ENCODE measurements at regions not wholly inside any gene's neighbourhood (a gene's known extent, or its start where the extent isn't known, plus 50 kb on each side); places are given as distances from the start of the nearest gene placed in this dataset.

DNA sequence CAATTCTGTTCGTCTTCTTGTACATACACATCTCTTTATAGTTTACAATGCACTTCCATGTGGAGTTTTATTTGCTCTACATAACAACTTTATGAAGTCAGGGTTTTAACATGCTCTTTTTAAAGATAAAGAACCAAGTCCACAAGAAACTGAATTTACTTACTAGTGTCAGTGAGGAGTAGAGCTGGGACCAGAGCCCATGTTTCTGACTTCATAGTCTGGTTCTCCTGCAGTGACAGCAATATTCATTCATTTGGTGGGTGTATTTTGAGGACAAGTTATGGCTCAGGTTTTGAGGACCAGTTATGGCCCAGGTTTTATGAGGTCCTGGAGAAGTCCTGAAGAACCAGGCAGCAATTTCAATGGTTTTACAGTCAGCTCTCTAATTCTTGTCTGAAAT, 481.9 kb upstream of the TNC start:
- H3K9me3 Mint-ChIP-seq (ENCODE audit: low read depth, unreplicated experiment): no peaks in the 10 kb centered on the region
- no peak overlapping the region for H3K4me3 Mint-ChIP-seq (ENCODE audit: low read depth, unreplicated experiment)
- no peaks in the 10 kb centered on the region for H3K4me1 Mint-ChIP-seq (ENCODE audit: low read depth, unreplicated experiment)
- intact Hi-C loops (cut with micrococcal nuclease; ENCODE audit: unreplicated experiment): no loop called here
- H3K36me3 Mint-ChIP-seq (ENCODE audit: insufficient read depth, unreplicated experiment): no peaks in the 10 kb centered on the region
- TF ChIP-seq CTCF (IDR thresholded peaks at IDR 0.05; ENCODE audit: unreplicated experiment): no peak
- DNase-seq: no peak
- no TSS peak for BruUV-seq (replicated peaks)
- CTCF ChIA-PET: no interaction called here
- no peak overlapping the region for H3K27ac Mint-ChIP-seq (ENCODE audit: unreplicated experiment)
- no peaks in the 10 kb centered on the region for H3K27me3 Mint-ChIP-seq (ENCODE audit: unreplicated experiment)

DNA sequence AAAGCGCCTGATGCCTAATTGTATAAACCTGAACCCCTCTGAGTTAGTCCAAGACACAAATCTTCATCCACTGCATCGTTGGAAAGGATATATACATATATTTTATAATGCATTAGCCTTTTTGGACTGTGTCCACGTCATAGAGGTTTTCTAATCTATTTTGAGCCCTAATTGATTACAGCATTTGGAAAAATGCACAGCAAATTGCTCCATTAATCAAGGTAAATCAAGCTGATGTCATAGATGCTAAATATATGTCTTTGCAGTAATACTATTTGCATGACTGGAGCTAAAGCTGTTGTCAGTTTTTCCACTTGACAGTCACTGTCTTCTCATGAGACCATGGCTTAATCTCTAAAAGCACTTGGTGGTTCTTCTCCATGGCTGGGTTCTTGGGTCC, 483.5 kb upstream of the TNC start:
- CTCF ChIA-PET: no interaction called here
- H3K4me3 Mint-ChIP-seq (ENCODE audit: low read depth, unreplicated experiment): no peak overlapping the region
- DNase-seq: no peak
- TF ChIP-seq CTCF (IDR thresholded peaks at IDR 0.05; ENCODE audit: unreplicated experiment): no peak
- H3K27ac Mint-ChIP-seq (ENCODE audit: unreplicated experiment): no peak overlapping the region
- H3K9me3 Mint-ChIP-seq (ENCODE audit: low read depth, unreplicated experiment): no peaks in the 10 kb centered on the region
- BruUV-seq (replicated peaks): no TSS peak
- intact Hi-C loops (cut with micrococcal nuclease; ENCODE audit: unreplicated experiment): no loop called here
- no peaks in the 10 kb centered on the region for H3K36me3 Mint-ChIP-seq (ENCODE audit: insufficient read depth, unreplicated experiment)
- H3K4me1 Mint-ChIP-seq (ENCODE audit: low read depth, unreplicated experiment): no peaks in the 10 kb centered on the region
- H3K27me3 Mint-ChIP-seq (ENCODE audit: unreplicated experiment): no peaks in the 10 kb centered on the region

DNA sequence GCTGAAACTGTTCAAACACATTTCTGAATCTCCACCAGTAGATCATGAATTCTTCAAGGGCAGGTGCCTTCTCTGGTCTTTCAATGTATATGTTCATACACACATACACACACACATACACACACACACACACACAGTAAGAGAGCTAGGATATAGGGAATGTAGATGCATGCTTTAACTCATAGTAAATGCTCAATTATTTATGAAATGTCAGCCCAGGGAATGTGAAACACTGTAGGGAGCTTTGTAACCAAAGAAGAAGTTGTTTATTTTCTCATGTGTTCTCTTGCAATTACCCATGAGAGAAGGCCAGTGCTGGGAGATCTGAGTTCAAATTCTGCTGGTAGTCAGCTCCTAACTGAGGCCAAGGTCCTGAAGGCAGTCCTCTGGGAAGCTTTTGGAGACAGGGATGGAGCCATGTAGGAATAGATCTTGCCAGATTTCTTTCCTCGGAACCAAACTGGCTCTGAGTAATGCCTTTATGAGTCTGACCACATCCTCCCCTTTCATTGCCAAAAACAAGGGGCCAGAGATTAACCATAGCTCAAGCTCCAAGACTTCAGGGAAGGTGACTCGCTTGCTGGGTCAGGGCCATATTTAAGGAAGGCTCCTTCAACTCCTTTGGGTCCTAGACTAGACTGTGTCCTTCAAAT, 487.0 kb upstream of the TNC start:
- DNase-seq: no peak
- intact Hi-C loops (cut with micrococcal nuclease; ENCODE audit: unreplicated experiment): no loop called here
- H3K9me3 Mint-ChIP-seq (ENCODE audit: low read depth, unreplicated experiment): no peaks in the 10 kb centered on the region
- no peak overlapping the region for H3K27ac Mint-ChIP-seq (ENCODE audit: unreplicated experiment)
- no peaks in the 10 kb centered on the region for H3K36me3 Mint-ChIP-seq (ENCODE audit: insufficient read depth, unreplicated experiment)
- no peak for TF ChIP-seq CTCF (IDR thresholded peaks at IDR 0.05; ENCODE audit: unreplicated experiment)
- H3K27me3 Mint-ChIP-seq (ENCODE audit: unreplicated experiment): no peaks in the 10 kb centered on the region
- BruUV-seq (replicated peaks): no TSS peak
- CTCF ChIA-PET: no interaction called here
- no peak overlapping the region for H3K4me3 Mint-ChIP-seq (ENCODE audit: low read depth, unreplicated experiment)
- no peaks in the 10 kb centered on the region for H3K4me1 Mint-ChIP-seq (ENCODE audit: low read depth, unreplicated experiment)

DNA sequence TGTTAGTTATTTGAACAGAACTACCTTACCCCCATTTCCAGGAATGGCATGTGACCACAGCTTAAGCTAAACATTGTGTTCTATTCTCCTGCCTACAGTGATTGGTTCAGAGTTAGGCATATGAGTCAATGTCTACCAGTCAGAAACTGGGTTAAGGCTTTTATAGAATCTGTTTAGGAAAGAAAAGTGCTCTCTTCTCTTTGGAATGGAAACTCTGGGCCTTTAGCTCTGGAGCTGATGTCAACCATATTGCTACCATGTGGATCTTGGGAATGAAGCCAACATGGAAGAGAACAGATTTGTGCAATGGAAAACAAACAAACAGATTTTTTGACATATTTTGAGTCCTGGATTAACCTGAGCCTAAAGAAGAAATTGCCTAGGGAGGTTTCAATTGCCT, 488.9 kb upstream of the TNC start:
- no peaks in the 10 kb centered on the region for H3K9me3 Mint-ChIP-seq (ENCODE audit: low read depth, unreplicated experiment)

More for the DNA sequence above, 488.9 kb upstream of the TNC start:
- intact Hi-C loops (cut with micrococcal nuclease; ENCODE audit: unreplicated experiment): no loop called here
- no peak overlapping the region for H3K4me3 Mint-ChIP-seq (ENCODE audit: low read depth, unreplicated experiment)
- H3K27ac Mint-ChIP-seq (ENCODE audit: unreplicated experiment): no peak overlapping the region
- no peaks in the 10 kb centered on the region for H3K36me3 Mint-ChIP-seq (ENCODE audit: insufficient read depth, unreplicated experiment)
- no peaks in the 10 kb centered on the region for H3K4me1 Mint-ChIP-seq (ENCODE audit: low read depth, unreplicated experiment)
- no peak for DNase-seq
- no TSS peak for BruUV-seq (replicated peaks)
- H3K27me3 Mint-ChIP-seq (ENCODE audit: unreplicated experiment): no peaks in the 10 kb centered on the region
- CTCF ChIA-PET: no interaction called here
- TF ChIP-seq CTCF (IDR thresholded peaks at IDR 0.05; ENCODE audit: unreplicated experiment): no peak

Measured in Calu3 (cell line).